K562 (cell line): ENCODE measurements at regions not wholly inside any gene's neighbourhood (a gene's known extent, or its start where the extent isn't known, plus 50 kb on each side); places are given as distances from the start of the nearest gene placed in this dataset.

ENCODE experiments used
- ATAC-seq: fragments of 200-7000 bp; cut with Tn5 transposase; 3 replicates; pipeline ENCODE4 v1.9.1; 2020; ENCODE audit warnings: moderate library complexity
- BruUV-seq: library from RNA; stranded (reverse); fragments of 400-500 nt; replicated peaks from 2 replicates; lab custom pipeline; 2021; lab: Mats Ljungman, UMichigan
- CTCF ChIA-PET: fragments of 300-600 bp; formaldehyde crosslinking; extraction: SDS; loops from one replicate; lab custom pipeline; 2021; ENCODE audit warnings: low intra/inter-chr PET ratio; lab: Yijun Ruan, JAX
- POLR2A ChIA-PET: fragments of 300-600, 350-650 bp; sonication (Branson Sonifier 250); formaldehyde crosslinking; extraction: SDS; loops from one replicate; lab custom pipeline; 2021; ENCODE audit warnings: antibody characterized with exemption, inconsistent platforms; lab: Yijun Ruan, JAX
- DNase-seq, 4 experiments: peaks; one replicate each; pipeline versions ENCODE4 v3.0.0 to v3.0.0-alpha.2; 2011 to 2018; ENCODE audit warnings: low spot score in 3 of 4, mixed read lengths in 3 of 4; ENCODE audit errors: extremely low read depth in 1 of 4
- FAIRE-seq: peaks from 2 replicates; lab custom pipeline; 2011; peaks lifted over from hg19 to GRCh38; lab: Jason Lieb, UNC
- H2AFZ ChIP-seq: 2 replicates; pipeline ENCODE4 v1.6.0; 2011; ENCODE audit warnings: low read depth, low read length, control low read depth, inconsistent platforms
- H3K27ac ChIP-seq: fragments of 200-600 bp; 3 replicates; pipeline ENCODE4 v1.8.0; 2011; ENCODE audit warnings: low read depth, mild to moderate bottlenecking, control low read depth, inconsistent platforms, low read length, moderate library complexity, mixed read lengths; ENCODE audit errors: extremely low read depth
- H3K27me3 ChIP-seq, 2 experiments: fragments of 300-600 bp in 1 of 2; 2 replicates in 1 of 2; 3 replicates in 1 of 2; pipeline versions ENCODE4 v1.6.0 to v1.8.0; 2011; ENCODE audit warnings: inconsistent platforms in 2 of 2, low read length in 2 of 2, mild to moderate bottlenecking in 1 of 2, mixed read lengths in 1 of 2, moderate library complexity in 1 of 2; ENCODE audit not compliant: control insufficient read depth in 2 of 2, insufficient read depth in 2 of 2
- H3K36me3 ChIP-seq: fragments of 300-600 bp; 3 replicates; pipeline ENCODE4 v1.8.0; 2011; ENCODE audit warnings: mild to moderate bottlenecking, low read length, inconsistent platforms; ENCODE audit not compliant: control insufficient read depth, insufficient read depth
- H3K4me1 ChIP-seq, 2 experiments: fragments of 200-600 bp in 1 of 2; replicated peaks in 1 of 2; 2 replicates in 1 of 2; 3 replicates in 1 of 2; pipeline versions ENCODE4 v1.5.1 to v1.8.0; 2011; ENCODE audit warnings: inconsistent platforms in 2 of 2, low read length in 2 of 2, mild to moderate bottlenecking in 1 of 2, mixed read lengths in 1 of 2, moderate library complexity in 1 of 2; ENCODE audit not compliant: control insufficient read depth in 2 of 2, insufficient read depth in 2 of 2
- H3K4me2 ChIP-seq: 2 replicates; pipeline ENCODE4 v1.6.1; 2011; ENCODE audit warnings: low read length, control low read depth, inconsistent platforms, mixed read lengths; ENCODE audit not compliant: insufficient read depth
- H3K4me3 ChIP-seq: fragments of 200-600 bp; sonication (generic), shearing (Covaris generic); 2 replicates; pipeline ENCODE4 v1.5.1; 2016; ENCODE audit warnings: control low read depth, inconsistent platforms
- H3K79me2 ChIP-seq: fragments of 200-600 bp; 3 replicates; pipeline ENCODE4 v1.8.0; 2011; ENCODE audit warnings: low read length, inconsistent platforms; ENCODE audit not compliant: control insufficient read depth, insufficient read depth
- H3K9ac ChIP-seq, 2 experiments: 2 replicates each; pipeline versions ENCODE4 v1.6.0 to v1.6.1; 2011; ENCODE audit warnings: low read depth in 2 of 2, low read length in 2 of 2, control low read depth in 1 of 2, inconsistent platforms in 1 of 2, mild to moderate bottlenecking in 1 of 2, mixed read lengths in 1 of 2; ENCODE audit not compliant: insufficient read depth in 1 of 2
- H3K9me1 ChIP-seq: one replicate; pipeline ENCODE4 v1.6.0; 2011; ENCODE audit warnings: inconsistent platforms, mild to moderate bottlenecking, low read length, moderate library complexity; ENCODE audit not compliant: control insufficient read depth, insufficient read depth
- H3K9me3 ChIP-seq: replicated peaks from 2 replicates; pipeline ENCODE4 v1.5.1; 2011; ENCODE audit warnings: low read depth, low read length, inconsistent platforms; ENCODE audit not compliant: control insufficient read depth, insufficient read depth
- H4K20me1 ChIP-seq: replicated peaks from 2 replicates; pipeline ENCODE4 v1.6.1; 2011; ENCODE audit warnings: low read length, inconsistent platforms, mixed read lengths; ENCODE audit not compliant: control insufficient read depth, insufficient read depth
- ARHGAP35 ChIP-seq: fragments of 450-650 bp; IDR thresholded peaks from 2 replicates; pipeline ENCODE4 v1.6.1; 2018; ENCODE audit not compliant: partially characterized antibody
- ARID3A ChIP-seq: IDR thresholded peaks from 2 replicates; pipeline ENCODE4 v1.6.1; 2012; ENCODE audit warnings: low read depth, low read length, improper control_type of control experiment, borderline replicate concordance
- CBX5 ChIP-seq: IDR thresholded peaks from 2 replicates; pipeline ENCODE4 v1.6.1; 2014; ENCODE audit warnings: low read depth, borderline replicate concordance
- CEBPG ChIP-seq, 3 experiments: fragments of 200-800 bp in 1 of 3; sonication (Bioruptor generic) in 1 of 3; sonication (generic) in 1 of 3; formaldehyde crosslinking in 1 of 3; IDR thresholded peaks in 2 of 3; conservative IDR thresholded peaks in 1 of 3; 2 replicates each; pipeline versions ENCODE4 v1.6.1 to v1.8.0; 2016 to 2022; ENCODE audit warnings: missing compliant biosample characterization in 2 of 3, missing genetic modification characterization in 2 of 3, mild to moderate bottlenecking in 1 of 3, missing genetic modification reagents in 1 of 3
- CLOCK ChIP-seq: fragments of 250-450 bp; sonication (Bioruptor Pico); IDR thresholded peaks from 2 replicates; pipeline ENCODE4 v1.4.0; 2020; ENCODE audit warnings: mild to moderate bottlenecking, moderate library complexity, borderline replicate concordance
- ERF ChIP-seq: fragments of 450-650 bp; formaldehyde crosslinking; IDR thresholded peaks from 2 replicates; pipeline ENCODE4 v1.4.0; 2020; ENCODE audit warnings: mild to moderate bottlenecking, mixed read lengths
- ETS2 ChIP-seq: IDR thresholded peaks from 2 replicates; pipeline ENCODE4 v1.6.1; 2016; ENCODE audit warnings: borderline replicate concordance, missing genetic modification characterization, mild to moderate bottlenecking, moderate library complexity, missing compliant biosample characterization; ENCODE audit not compliant: poor library complexity, severe bottlenecking
- FOXJ2 ChIP-seq: fragments of 200-800 bp; sonication (Bioruptor generic); IDR thresholded peaks from 2 replicates; pipeline ENCODE4 v1.6.1; 2016; ENCODE audit warnings: missing genetic modification characterization, missing compliant biosample characterization
- HDAC1 ChIP-seq, 2 experiments: fragments of 450-650 bp; IDR thresholded peaks; 2 replicates each; pipeline ENCODE4 v1.6.1; 2016 to 2017; ENCODE audit warnings: inconsistent platforms in 1 of 2, mild to moderate bottlenecking in 1 of 2, moderate library complexity in 1 of 2
- MCM5 ChIP-seq: fragments of 450-650 bp; IDR thresholded peaks from 2 replicates; pipeline ENCODE4 v1.6.1; 2016; ENCODE audit warnings: low read depth
- SAP30 ChIP-seq: fragments of 200-600 bp; sonication (generic); IDR thresholded peaks from 2 replicates; pipeline ENCODE4 v1.6.1; 2012; ENCODE audit warnings: borderline replicate concordance, low read depth, mild to moderate bottlenecking, moderate library complexity, low read length, control low read depth, inconsistent platforms; ENCODE audit not compliant: insufficient read depth, poor library complexity, severe bottlenecking
- SMAD2 ChIP-seq: fragments of 150-350 bp; IDR thresholded peaks from 2 replicates; pipeline ENCODE4 v1.6.1; 2014; ENCODE audit warnings: low read depth, mild to moderate bottlenecking, low read length
- SOX6 ChIP-seq: fragments of 450-650 bp; IDR thresholded peaks from 2 replicates; pipeline ENCODE4 v1.6.1; 2014; ENCODE audit warnings: mild to moderate bottlenecking
- SP2 ChIP-seq: IDR thresholded peaks from 2 replicates; pipeline ENCODE4 v1.6.1; 2011; ENCODE audit warnings: mild to moderate bottlenecking, low read depth, low read length, moderate library complexity; ENCODE audit not compliant: poor library complexity, severe bottlenecking; ENCODE audit errors: extremely low read depth
- TRIM24 ChIP-seq, 2 experiments: fragments of 450-650 bp; IDR thresholded peaks; 2 replicates each; pipeline ENCODE4 v1.6.1; 2016
- U2AF2 ChIP-seq: fragments of 200-400 bp; formaldehyde crosslinking; optimal IDR thresholded peaks from 2 replicates; pipeline ENCODE3; 2017; ENCODE audit warnings: low read depth, mild to moderate bottlenecking, low read length
- ZNF239 ChIP-seq: fragments of 250-450 bp; sonication (Bioruptor Pico); IDR thresholded peaks from 2 replicates; pipeline ENCODE4 v1.4.0; 2020; ENCODE audit warnings: mild to moderate bottlenecking
- ZNF384 ChIP-seq: IDR thresholded peaks from 2 replicates; pipeline ENCODE4 v1.6.1; 2012; ENCODE audit warnings: low read depth, low read length, improper control_type of control experiment
- WGBS: fragments of 100-300 bp; shearing (Covaris generic); methylation state at CpG from one replicate; pipeline ENCODE4 v1.1.6; 2016; ENCODE audit warnings: low coverage, mixed read lengths; ENCODE audit not compliant: insufficient coverage; ENCODE audit errors: missing lambda C conversion rate; 5-methylcytosine and 5-hydroxymethylcytosine counted together
- in situ Hi-C: fragments of 300-500 bp; cut with MboI; formaldehyde crosslinking; loops from 4 replicates; pipeline ENCODE4 v1.15.0; 2018; ENCODE audit warnings: inconsistent platforms, mixed read lengths
- intact Hi-C: fragments of 100-400 bp; cut with micrococcal nuclease; formaldehyde crosslinking; loops from 2 replicates; pipeline ENCODE4 v1.14.2; 2022
- TF ChIP-seq, protein P1 (sequence below): fragments of 250-450 bp; sonication (Bioruptor Pico); IDR thresholded peaks from 2 replicates; pipeline ENCODE4 v1.9.0; 2021; ENCODE audit warnings: mild to moderate bottlenecking

DNA sequence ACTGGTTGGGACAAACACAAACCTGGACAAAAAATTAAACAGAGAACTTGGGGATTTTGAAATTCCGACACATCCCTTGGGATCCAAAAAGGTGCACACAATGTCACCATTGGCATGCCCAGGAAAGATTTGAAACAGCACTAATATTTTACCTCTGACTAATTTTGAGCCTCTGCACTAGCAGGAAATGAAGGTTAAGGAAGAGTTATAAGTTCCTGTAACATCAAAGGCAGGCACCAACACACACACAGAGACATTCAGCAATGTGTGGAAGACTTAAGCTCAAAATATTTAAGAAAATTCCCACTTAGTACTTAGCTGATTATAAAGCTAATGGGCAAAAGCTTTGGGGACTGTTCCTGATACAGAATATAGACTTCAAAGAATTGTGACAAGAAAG, 247.0 kb downstream of the CDH9 start:
- no peak overlapping the region for H3K9ac ChIP-seq
- DNase-seq, result no peak
- H3K9me3 ChIP-seq, result no peaks in the 10 kb centered on the region
- H3K27me3 ChIP-seq, result no peaks in the 10 kb centered on the region
- ChIA-PET POLR2A (no interaction called here), CTCF (no interaction called here)
- no peaks in the 10 kb centered on the region for H3K79me2 ChIP-seq
- peak; percentile 23 for FAIRE-seq
- BruUV-seq, result no TSS peak
- no peak overlapping the region for H2AFZ ChIP-seq
- no peaks in the 10 kb centered on the region for H3K9me1 ChIP-seq
- intact Hi-C loops, result no loop called here
- H3K27ac ChIP-seq, result no peak overlapping the region
- no peak overlapping the region for H3K4me2 ChIP-seq
- ATAC-seq, result no peak
- H3K36me3 ChIP-seq, result no peaks in the 10 kb centered on the region
- TF ChIP-seq MCM5 (no peak), ERF (CRISPR knock-in tag) (no peak), ETS2 (no peak), ARHGAP35 (no peak), U2AF2 (no peak), SMAD2 (no peak), SP2 (no peak), CBX5 (no peak), HDAC1 (IDR thresholded peaks at IDR 0.05) (no peak), ZNF384 (no peak), TRIM24 (IDR thresholded peaks at IDR 0.05) (no peak), SOX6 (no peak), ARID3A (no peak), SAP30 (no peak), CEBPG (CRISPR knock-in tag; IDR thresholded peaks at IDR 0.05) (no peak), CEBPG (tag; conservative IDR thresholded peaks at IDR 0.05 in 1 of 2, IDR thresholded peaks at IDR 0.05 in 1 of 2) (no peak), ZNF239 (no peak), CLOCK (CRISPR knock-in tag) (no peak), FOXJ2 (tag) (no peak)
- TF ChIP-seq, protein P1, sequence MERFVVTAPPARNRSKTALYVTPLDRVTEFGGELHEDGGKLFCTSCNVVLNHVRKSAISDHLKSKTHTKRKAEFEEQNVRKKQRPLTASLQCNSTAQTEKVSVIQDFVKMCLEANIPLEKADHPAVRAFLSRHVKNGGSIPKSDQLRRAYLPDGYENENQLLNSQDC (CRISPR knock-in tag), result no peak
- no peaks in the 10 kb centered on the region for H3K4me1 ChIP-seq
- H3K4me3 ChIP-seq, result no peak overlapping the region
- 0% methylated on average over 1 of the region's 1 CpG for WGBS
- no peaks in the 10 kb centered on the region for H4K20me1 ChIP-seq
- in situ Hi-C loops, result no loop called here
